MM.1S (cell line): ENCODE measurements at regions not wholly inside any gene's neighbourhood (a gene's known extent, or its start where the extent isn't known, plus 50 kb on each side); places are given as distances from the start of the nearest gene placed in this dataset.

Experiments used
- EZH2 ChIP-seq: fragments of 300-600 bp; sonication (generic); optimal IDR thresholded peaks from 2 replicates; pipeline ENCODE3; 2017; ENCODE audit warnings: low read depth, mild to moderate bottlenecking, antibody characterized with exemption, low read length, mixed read lengths
- EZH2phosphoT487 ChIP-seq: fragments of 300-600 bp; sonication (generic); IDR thresholded peaks from 2 replicates; pipeline ENCODE4 v1.6.1; 2018; ENCODE audit warnings: antibody characterized with exemption, low read length
- TF ChIP-seq, protein P1 (sequence below): fragments of 300-600 bp; sonication (generic); IDR thresholded peaks from 2 replicates; pipeline ENCODE4 v1.5.1; 2016; ENCODE audit warnings: antibody characterized with exemption, low read length, mixed read lengths

GRCh38 chr16:85331688-85332087 lies 219.4 kb upstream of the CIBAR2 start:
- TF ChIP-seq, protein P1, sequence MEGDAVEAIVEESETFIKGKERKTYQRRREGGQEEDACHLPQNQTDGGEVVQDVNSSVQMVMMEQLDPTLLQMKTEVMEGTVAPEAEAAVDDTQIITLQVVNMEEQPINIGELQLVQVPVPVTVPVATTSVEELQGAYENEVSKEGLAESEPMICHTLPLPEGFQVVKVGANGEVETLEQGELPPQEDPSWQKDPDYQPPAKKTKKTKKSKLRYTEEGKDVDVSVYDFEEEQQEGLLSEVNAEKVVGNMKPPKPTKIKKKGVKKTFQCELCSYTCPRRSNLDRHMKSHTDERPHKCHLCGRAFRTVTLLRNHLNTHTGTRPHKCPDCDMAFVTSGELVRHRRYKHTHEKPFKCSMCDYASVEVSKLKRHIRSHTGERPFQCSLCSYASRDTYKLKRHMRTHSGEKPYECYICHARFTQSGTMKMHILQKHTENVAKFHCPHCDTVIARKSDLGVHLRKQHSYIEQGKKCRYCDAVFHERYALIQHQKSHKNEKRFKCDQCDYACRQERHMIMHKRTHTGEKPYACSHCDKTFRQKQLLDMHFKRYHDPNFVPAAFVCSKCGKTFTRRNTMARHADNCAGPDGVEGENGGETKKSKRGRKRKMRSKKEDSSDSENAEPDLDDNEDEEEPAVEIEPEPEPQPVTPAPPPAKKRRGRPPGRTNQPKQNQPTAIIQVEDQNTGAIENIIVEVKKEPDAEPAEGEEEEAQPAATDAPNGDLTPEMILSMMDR, result no peak
- no peak for TF ChIP-seq EZH2
- TF ChIP-seq EZH2phosphoT487, result no peak
